Endothelial cell of umbilical vein (primary cell): ENCODE measurements at regions not wholly inside any gene's neighbourhood (a gene's known extent, or its start where the extent isn't known, plus 50 kb on each side); places are given as distances from the start of the nearest gene placed in this dataset.

Source experiments
- CTCF ChIP-seq, 2 donors: IDR thresholded peaks; 1 replicate in 1 of 2; 2 replicates in 1 of 2; pipeline ENCODE4 v1.5.1; 2011; ENCODE audit warnings: low read length in 2 of 2, mild to moderate bottlenecking in 2 of 2, moderate library complexity in 2 of 2, control low read depth in 1 of 2, inconsistent platforms in 1 of 2, low read depth in 1 of 2; ENCODE audit not compliant: insufficient read depth in 1 of 2; ENCODE audit errors: extremely low read depth in 1 of 2
- EZH2 ChIP-seq: IDR thresholded peaks from 2 replicates; pipeline ENCODE4 v1.6.1; 2012; ENCODE audit warnings: borderline replicate concordance, low read depth, mild to moderate bottlenecking, moderate library complexity, low read length, inconsistent platforms; ENCODE audit not compliant: severe bottlenecking
- GATA2 ChIP-seq: IDR thresholded peaks from 2 replicates; pipeline ENCODE4 v1.7.0; 2011; ENCODE audit warnings: low read depth, mild to moderate bottlenecking, moderate library complexity, mixed read lengths, low read length; ENCODE audit not compliant: insufficient read length, insufficient read depth
- MYC ChIP-seq: IDR thresholded peaks from one replicate; pipeline ENCODE4 v1.6.1; 2011; ENCODE audit warnings: mild to moderate bottlenecking, low read depth, low read length
- POLR2AphosphoS5 ChIP-seq: IDR thresholded peaks from 2 replicates; pipeline ENCODE4 v1.6.1; 2012; ENCODE audit warnings: low read depth, mild to moderate bottlenecking, control low read depth, low read length, moderate library complexity; ENCODE audit not compliant: insufficient read depth

- TF ChIP-seq CTCF (IDR thresholded peaks at IDR 0.05; ENCODE audit: extremely low read depth in 1 of 2, insufficient read depth in 1 of 2, low read depth in 1 of 2, low read length in 2 of 2) (no peak), MYC (no peak), POLR2AphosphoS5 (no peak), GATA2 (no peak), EZH2 (no peak)
These were observed 796.8 kb downstream of the XPNPEP1 start for GRCh38 chr10:109126541-109126940.
